OCI-LY7 (cell line): ENCODE measurements at regions not wholly inside any gene's neighbourhood (a gene's known extent, or its start where the extent isn't known, plus 50 kb on each side); places are given as distances from the start of the nearest gene placed in this dataset.

Experiments used
- BruUV-seq: library from RNA; stranded (reverse); fragments of 400-500 nt; replicated peaks from 2 replicates; lab custom pipeline; 2021; lab: Mats Ljungman, UMichigan
- CTCF ChIA-PET: fragments of 300-600 bp; sonication (Branson Sonifier 250); formaldehyde crosslinking; loops from one replicate; lab custom pipeline; 2022; ENCODE audit warnings: antibody characterized with exemption; ENCODE audit not compliant: unreplicated experiment; lab: Charles Lee
- POLR2A ChIA-PET: fragments of 300-600 bp; sonication (Branson Sonifier 250); formaldehyde crosslinking; loops from one replicate; lab custom pipeline; 2022; ENCODE audit warnings: antibody characterized with exemption; lab: Charles Lee
- DNase-seq: peaks from one replicate; pipeline ENCODE4 v3.0.0-alpha.2; 2015; ENCODE audit warnings: low spot score
- H2AFZ ChIP-seq: fragments of 200-600 bp; sonication (generic), shearing (Covaris generic); 2 replicates; pipeline ENCODE4 v1.6.1; 2014; ENCODE audit warnings: mild to moderate bottlenecking, antibody characterized with exemption, low read length, moderate library complexity
- H3K27ac ChIP-seq: fragments of 200-600 bp; sonication (generic); 2 replicates; pipeline ENCODE4 v1.5.1; 2014; ENCODE audit warnings: mixed run types, low read depth, mild to moderate bottlenecking, moderate library complexity, low read length, inconsistent platforms; ENCODE audit not compliant: poor library complexity, severe bottlenecking
- H3K36me3 ChIP-seq: fragments of 200-600 bp; sonication (generic); 2 replicates; pipeline ENCODE4 v1.6.1; 2014; ENCODE audit warnings: mild to moderate bottlenecking, antibody characterized with exemption, low read length, moderate library complexity, mixed read lengths; ENCODE audit not compliant: insufficient read depth
- H3K4me1 ChIP-seq: fragments of 200-600 bp; sonication (generic); 2 replicates; pipeline ENCODE4 v1.5.1; 2014; ENCODE audit warnings: mild to moderate bottlenecking, low read length; ENCODE audit not compliant: insufficient read depth, poor library complexity, severe bottlenecking
- H3K4me2 ChIP-seq: fragments of 200-600 bp; sonication (generic); 2 replicates; pipeline ENCODE4 v1.6.1; 2014; ENCODE audit warnings: mild to moderate bottlenecking, low read length
- H3K4me3 ChIP-seq: fragments of 200-600 bp; sonication (generic); 2 replicates; pipeline ENCODE4 v1.5.1; 2014; ENCODE audit warnings: mild to moderate bottlenecking, low read depth, low read length; ENCODE audit not compliant: poor library complexity, severe bottlenecking
- H3K79me2 ChIP-seq: fragments of 200-600 bp; sonication (generic); 2 replicates; pipeline ENCODE4 v1.6.1; 2016; ENCODE audit warnings: low read depth, mild to moderate bottlenecking, low read length, moderate library complexity, mixed read lengths; ENCODE audit not compliant: insufficient read depth
- H3K9me2 ChIP-seq: fragments of 200-600 bp; sonication (generic); 2 replicates; pipeline ENCODE4 v1.6.1; 2016; ENCODE audit warnings: mild to moderate bottlenecking, low read length, mixed read lengths; ENCODE audit not compliant: insufficient read depth
- H3K9me3 ChIP-seq: fragments of 200-600 bp; sonication (generic); 2 replicates; pipeline ENCODE4 v1.6.1; 2014; ENCODE audit warnings: mild to moderate bottlenecking, mixed run types, low read length, mixed read lengths
- H4K20me1 ChIP-seq: fragments of 200-600 bp; sonication (generic); 2 replicates; pipeline ENCODE4 v1.6.1; 2014; ENCODE audit warnings: mild to moderate bottlenecking, antibody characterized with exemption, low read length, moderate library complexity, mixed read lengths; ENCODE audit not compliant: insufficient read depth
- CTCF ChIP-seq: fragments of 200-600 bp; sonication (generic); conservative IDR thresholded peaks from 2 replicates; pipeline ENCODE4 v1.5.1; 2014; ENCODE audit warnings: mild to moderate bottlenecking, antibody characterized with exemption, low read length, moderate library complexity, mixed read lengths
- EZH2phosphoT487 ChIP-seq: fragments of 200-600 bp; sonication (generic); IDR thresholded peaks from 2 replicates; pipeline ENCODE4 v1.6.1; 2018; ENCODE audit warnings: low read depth, borderline replicate concordance, mild to moderate bottlenecking, mixed run types, antibody characterized with exemption, low read length, moderate library complexity, mixed read lengths
- intact Hi-C: fragments of 100-400 bp; cut with micrococcal nuclease; formaldehyde crosslinking; loops from one replicate; pipeline ENCODE4 v1.10.0; 2022; ENCODE audit not compliant: unreplicated experiment

GRCh38 chr3:102553876-102554275, 119.1 kb downstream of the ZPLD1 start:
- ChIA-PET POLR2A (no interaction called here), CTCF (no interaction called here)
- TF ChIP-seq EZH2phosphoT487 (no peak), CTCF (no peak)
- no peaks in the 10 kb centered on the region for H3K9me2 ChIP-seq
- H4K20me1 ChIP-seq, result no peaks in the 10 kb centered on the region
- no peak overlapping the region for H3K27ac ChIP-seq
- H3K79me2 ChIP-seq, result no peaks in the 10 kb centered on the region
- no peak overlapping the region for H3K4me2 ChIP-seq
- H3K4me3 ChIP-seq, result no peak overlapping the region
- no peak overlapping the region for H2AFZ ChIP-seq
- no peaks in the 10 kb centered on the region for H3K4me1 ChIP-seq
- DNase-seq, result no peak
- no peaks in the 10 kb centered on the region for H3K36me3 ChIP-seq
- BruUV-seq, result no TSS peak
- no peaks in the 10 kb centered on the region for H3K9me3 ChIP-seq
- intact Hi-C loops, result no loop called here

- H3K4me3 ChIP-seq, result no peak overlapping the region
- BruUV-seq, result no TSS peak
Measured at GRCh38 chr3:102570511-102570910, 135.7 kb downstream of the ZPLD1 start.

GRCh38 chr3:102571006-102571405, 136.2 kb downstream of the ZPLD1 start:
- Histone ChIP-seq H3K4me2 (no peak overlapping the region), H3K9me2 (no peaks in the 10 kb centered on the region), H3K27ac (no peak overlapping the region), H4K20me1 (no peaks in the 10 kb centered on the region), H3K36me3 (no peaks in the 10 kb centered on the region), H3K79me2 (no peaks in the 10 kb centered on the region), H3K9me3 (no peaks in the 10 kb centered on the region), H2AFZ (no peak overlapping the region), H3K4me3 (no peak overlapping the region), H3K4me1 (no peaks in the 10 kb centered on the region)
- TF ChIP-seq CTCF (no peak), EZH2phosphoT487 (no peak)
- no peak for DNase-seq
- ChIA-PET POLR2A (no interaction called here), CTCF (no interaction called here)
- no TSS peak for BruUV-seq
- intact Hi-C loops, result no loop called here

More at GRCh38 chr3:102570511-102570910, 135.7 kb downstream of the ZPLD1 start:
- H4K20me1 ChIP-seq, result no peaks in the 10 kb centered on the region
- no peak for TF ChIP-seq EZH2phosphoT487
- TF ChIP-seq CTCF, result no peak
- no peak overlapping the region for H2AFZ ChIP-seq
- H3K4me2 ChIP-seq, result no peak overlapping the region
- ChIA-PET CTCF (no interaction called here), POLR2A (no interaction called here)
- H3K36me3 ChIP-seq, result no peaks in the 10 kb centered on the region
- no peak for DNase-seq
- no peaks in the 10 kb centered on the region for H3K4me1 ChIP-seq
- intact Hi-C loops, result no loop called here
- no peaks in the 10 kb centered on the region for H3K9me3 ChIP-seq
- H3K9me2 ChIP-seq, result no peaks in the 10 kb centered on the region
- H3K27ac ChIP-seq, result no peak overlapping the region
- H3K79me2 ChIP-seq, result no peaks in the 10 kb centered on the region
